ENCODE measurements at regions not wholly inside any gene's neighbourhood (a gene's known extent, or its start where the extent isn't known, plus 50 kb on each side); places are given as distances from the start of the nearest gene placed in this dataset.
"Not testable (repeated sequence)": the region's sequence is repeated elsewhere in the genome, so short reads cannot be mapped to it uniquely, and the experiment has no call there.

DNA sequence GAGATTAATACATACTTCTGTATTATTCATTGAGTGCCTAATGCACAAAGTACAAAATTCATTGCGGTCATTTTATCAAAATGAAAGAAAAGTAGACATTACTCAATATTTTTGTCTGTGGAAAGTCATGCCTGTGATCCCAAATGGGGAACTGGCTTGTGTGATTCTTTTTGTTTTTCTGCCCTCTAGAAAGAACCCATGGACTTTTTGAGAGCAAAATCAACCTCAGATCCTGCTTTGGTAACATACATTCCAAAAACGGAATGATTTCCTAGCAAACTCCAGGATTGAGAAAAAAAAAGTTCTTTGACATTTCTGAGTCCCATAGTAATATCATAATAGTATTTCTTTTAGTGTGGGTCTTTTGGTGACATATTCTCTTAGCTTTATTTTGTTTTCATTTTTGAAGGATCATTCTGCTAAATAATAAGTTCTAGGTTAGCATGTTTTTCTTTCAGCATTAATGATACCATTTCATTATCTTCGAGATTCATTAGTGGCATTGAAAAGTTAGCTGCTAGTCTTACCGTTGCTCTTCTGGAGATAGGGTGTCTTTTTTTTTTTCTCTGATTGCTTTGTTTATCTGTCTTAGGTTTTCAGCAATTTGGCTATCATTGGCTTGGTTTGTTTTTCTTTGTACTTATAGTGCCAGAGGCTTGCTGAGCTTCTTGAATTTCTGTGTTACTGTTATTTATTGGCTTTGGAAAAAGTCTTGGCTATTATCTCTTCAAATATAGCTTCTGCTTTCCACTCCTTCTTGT, 102.4 kb upstream of the CSNK1A1L start:
- peak in 1 of 2 donors; percentile 47 for ATAC-seq
- intact Hi-C loops (cut with DNase I): no loop called here
- DNase-seq: no peak

DNA sequence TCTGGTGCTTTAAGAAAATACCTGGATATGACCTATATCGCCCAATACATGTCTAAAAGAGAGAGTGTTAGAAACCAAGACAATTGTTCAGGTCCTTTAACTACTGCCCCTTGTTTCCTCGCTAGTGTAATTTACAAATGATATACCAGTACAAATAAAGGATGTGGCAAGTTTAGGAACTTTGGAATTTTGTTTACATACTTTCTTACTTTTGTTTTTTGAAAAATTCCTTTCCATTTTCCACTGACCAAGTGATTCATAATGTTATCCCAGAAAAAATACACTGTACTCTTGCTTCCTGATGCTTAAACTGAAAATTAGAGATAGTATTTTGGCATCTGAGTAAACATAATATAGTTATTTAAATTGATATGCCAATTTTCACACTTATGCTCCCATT, 96.8 kb upstream of the CSNK1A1L start:
- intact Hi-C loops (cut with DNase I): no loop called here
- no peak for DNase-seq
- ATAC-seq: no peak

DNA sequence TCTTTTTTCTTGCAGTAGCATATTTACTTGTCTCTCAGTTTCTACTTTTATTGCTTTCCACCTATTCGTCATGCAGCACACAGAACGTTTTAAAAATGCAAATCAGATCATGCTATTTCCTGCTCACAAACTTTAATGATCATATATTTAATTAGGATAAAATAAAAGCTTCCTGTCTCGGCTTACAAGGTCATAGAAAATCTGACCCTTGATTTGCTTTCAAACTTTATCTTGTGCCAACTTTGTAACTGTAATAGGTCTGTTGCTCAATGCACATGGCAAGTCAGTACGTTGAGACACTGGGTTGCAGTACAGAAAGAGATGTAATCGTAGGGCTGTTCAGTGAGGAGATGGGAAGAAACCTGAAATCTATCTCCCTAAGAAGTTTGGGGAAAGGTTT, 95.6 kb upstream of the CSNK1A1L start:
- ATAC-seq (no peak), DNase-seq (no peak)
- intact Hi-C loops (cut with DNase I): no loop called here

DNA sequence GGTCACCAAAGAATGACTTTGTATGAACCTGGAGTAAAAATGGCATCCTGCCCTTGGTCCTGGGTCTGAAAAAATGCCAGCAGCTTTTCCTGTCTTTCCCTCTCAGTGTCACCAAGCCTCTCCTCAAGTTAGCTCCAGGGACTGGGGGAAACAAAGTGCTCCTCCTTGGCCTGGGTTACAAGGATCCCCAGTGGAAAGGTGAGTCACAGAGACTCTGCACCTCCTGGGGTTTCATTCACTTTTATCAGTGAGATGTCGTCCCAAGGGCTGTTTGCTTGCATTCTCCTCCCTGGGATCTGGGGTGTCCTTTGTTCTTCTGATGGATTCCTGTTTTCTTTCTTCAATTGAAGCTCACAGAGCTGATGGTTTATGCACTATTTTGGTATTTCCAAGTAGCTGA, 93.2 kb upstream of the CSNK1A1L start:
- intact Hi-C loops (cut with DNase I): no loop called here
- no peak for DNase-seq
- ATAC-seq: no peak

DNA sequence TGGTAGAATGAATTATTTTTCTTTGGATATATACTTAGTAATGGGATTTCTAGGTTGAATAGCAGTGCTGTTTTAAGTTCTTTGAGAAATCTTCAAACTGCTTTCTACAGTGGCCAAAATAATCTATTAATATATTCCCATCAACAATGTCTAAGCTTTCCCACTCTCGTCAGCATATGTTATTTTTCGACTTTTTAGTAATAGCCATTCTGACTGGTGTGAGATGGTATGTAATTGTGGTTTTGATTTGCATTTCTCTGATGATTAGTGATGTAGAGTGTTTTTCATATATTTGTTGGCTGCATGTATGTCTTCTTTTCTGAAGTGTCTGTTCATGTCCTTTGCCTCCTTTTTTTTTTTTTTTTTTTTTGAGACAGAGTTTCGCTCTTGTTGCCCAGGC, 90.2 kb upstream of the CSNK1A1L start:
- ATAC-seq (no peak), DNase-seq (no peak)
- intact Hi-C loops (cut with DNase I): no loop called here

DNA sequence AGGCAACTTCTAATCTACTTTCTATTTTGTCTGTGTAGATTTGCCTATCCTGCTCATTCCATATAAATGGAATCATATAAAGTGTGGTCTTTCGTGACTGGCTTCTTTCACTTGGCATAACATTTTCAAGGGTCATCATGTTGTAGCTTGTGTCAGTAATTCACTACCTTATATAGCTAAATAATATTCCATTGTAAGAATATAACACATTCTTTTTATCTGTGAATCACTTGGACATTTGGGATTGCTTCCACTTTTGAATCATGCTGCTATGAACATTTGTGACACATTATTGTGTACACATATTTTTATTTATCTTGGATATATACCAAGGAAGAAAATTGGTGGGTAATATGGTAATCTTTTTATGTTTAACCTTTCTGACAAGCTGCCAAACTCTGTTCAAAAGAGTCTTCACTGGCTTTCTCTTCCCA, 89.0 kb upstream of the CSNK1A1L start:
- intact Hi-C loops (cut with DNase I): no loop called here
- DNase-seq: no peak
- no peak for ATAC-seq

DNA sequence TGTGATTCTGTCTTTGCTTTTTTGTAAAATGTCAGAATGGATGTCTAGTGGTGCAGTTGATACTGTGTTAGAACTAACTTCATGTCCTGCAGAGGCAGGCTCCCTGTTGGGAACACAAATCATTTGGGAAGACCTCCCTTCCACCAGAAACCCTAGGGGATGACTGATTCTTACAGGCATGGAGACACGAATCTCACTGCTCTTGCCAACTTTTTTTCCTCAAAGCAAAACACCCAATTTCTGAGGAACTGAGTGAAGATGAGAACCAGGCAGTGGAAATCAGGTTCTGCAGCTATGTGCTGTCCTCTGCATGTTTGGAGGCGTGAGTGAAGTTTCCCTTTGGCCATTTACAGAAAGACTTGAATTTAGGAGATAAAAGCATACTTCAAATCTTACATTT, 87.5 kb upstream of the CSNK1A1L start:
- ATAC-seq (no peak), DNase-seq (no peak)
- intact Hi-C loops (cut with DNase I): no loop called here

DNA sequence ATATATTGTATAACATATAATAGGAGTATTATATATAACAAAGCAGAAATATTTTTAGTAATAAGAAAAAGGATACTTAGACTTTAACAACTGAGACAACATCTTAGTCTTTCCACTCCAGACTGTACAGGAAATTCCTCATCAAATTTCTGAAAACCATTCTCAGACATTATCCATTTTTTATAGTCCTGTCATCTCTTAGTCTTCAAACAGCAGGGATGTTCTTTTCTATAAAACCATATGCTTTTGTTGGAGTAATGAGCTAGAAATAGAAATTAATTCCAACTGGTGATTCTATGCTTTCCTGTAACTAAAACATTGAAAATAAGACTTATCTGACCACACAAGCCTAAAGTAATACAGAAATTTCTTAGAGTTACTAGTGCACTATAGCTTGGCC, 82.2 kb upstream of the CSNK1A1L start:
- ATAC-seq (no peak), DNase-seq (no peak)
- intact Hi-C loops (cut with DNase I): loop anchor here in 1 of 2 donors (10.0 kb wide), 1 partner anchor 53 kb away; no protein-coding TSS in a partner anchor

DNA sequence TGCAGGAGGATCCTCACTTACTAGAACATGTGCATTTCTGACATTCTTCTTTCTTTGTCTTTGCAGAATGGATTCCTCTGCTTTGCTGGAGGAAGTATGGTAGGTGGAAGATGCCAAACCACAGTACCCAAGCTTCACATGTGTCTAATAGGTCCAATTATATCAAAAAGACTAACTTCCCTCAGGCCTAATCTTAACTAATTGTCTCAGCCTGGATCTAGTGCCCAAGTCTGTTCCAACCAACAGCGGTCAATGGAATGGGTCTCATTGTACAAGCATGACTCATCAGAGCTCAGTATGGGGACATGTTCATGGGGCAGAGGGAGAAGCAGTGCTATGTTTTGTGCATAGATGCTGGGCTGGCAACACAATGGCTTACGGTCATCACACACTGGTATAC, 81.6 kb upstream of the CSNK1A1L start:
- ATAC-seq (no peak), DNase-seq (no peak)
- intact Hi-C loops (cut with DNase I): loop anchor here in 1 of 2 donors (10.0 kb wide), 1 partner anchor 52 kb away; no protein-coding TSS in a partner anchor

DNA sequence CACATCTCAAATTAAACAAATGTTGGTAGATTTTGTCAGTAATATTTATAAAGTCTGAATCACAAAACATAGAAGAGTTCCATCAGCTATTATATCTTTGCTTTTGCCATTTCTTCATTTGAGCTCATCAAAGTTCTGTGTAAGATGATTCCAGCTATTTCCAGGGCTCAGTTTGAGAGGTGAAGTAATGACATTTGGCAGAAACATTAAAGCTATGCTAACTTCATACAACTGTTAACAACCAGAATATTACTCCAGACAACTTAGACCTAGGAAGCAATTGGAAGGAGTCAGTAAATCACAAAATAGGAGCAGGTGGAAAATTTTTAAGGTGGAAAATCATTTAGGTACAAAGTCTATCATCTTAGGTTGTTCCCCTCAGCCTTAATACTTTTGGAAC, 76.2 kb upstream of the CSNK1A1L start:
- ATAC-seq (no peak), DNase-seq (no peak)
- intact Hi-C loops (cut with DNase I): loop anchor here in 1 of 2 donors (10.0 kb wide), 1 partner anchor 47 kb away; no protein-coding TSS in a partner anchor

DNA sequence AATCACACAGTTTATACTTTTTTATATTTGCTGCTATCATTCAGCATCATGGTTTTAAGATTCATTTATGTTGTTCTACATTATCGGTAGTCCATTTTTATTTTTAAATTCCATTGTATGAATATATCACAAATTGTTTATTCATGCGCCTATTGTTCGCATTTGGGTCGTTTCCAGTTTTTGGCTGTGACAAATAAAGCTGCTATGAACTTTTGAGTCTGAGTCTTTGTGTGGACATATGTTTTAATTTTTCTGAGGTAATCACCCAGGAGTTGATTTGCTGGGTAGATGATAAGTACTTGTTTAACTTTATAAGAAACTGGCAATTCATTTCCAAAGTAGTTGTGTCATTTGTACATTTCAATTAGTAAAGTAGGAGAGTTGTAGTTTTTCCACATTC, 74.2 kb upstream of the CSNK1A1L start:
- DNase-seq (no peak), ATAC-seq (no peak)
- intact Hi-C loops (cut with DNase I): loop anchor here in 1 of 2 donors (10.0 kb wide), 1 partner anchor 45 kb away; no protein-coding TSS in a partner anchor

DNA sequence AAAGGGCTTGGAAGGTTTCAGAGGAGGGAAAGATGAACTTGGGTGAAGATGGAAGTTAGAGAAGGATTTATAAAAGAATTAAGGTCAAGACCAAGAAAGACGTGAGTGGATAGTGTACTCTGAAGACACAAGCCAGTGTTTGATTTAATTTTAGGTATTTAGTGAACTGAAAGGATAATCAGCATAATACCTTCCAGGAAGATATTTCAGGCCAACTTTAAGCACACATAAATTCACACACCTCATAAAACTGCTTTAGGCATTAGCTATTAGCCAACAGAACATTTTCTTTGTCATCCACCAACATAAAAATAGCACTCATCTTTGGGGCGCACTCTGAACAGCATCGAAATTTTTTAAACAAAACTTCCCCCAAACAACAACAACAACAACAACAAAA, 71.7 kb upstream of the CSNK1A1L start:
- DNase-seq: no peak
- ATAC-seq: no peak
- intact Hi-C loops (cut with DNase I): no loop called here

DNA sequence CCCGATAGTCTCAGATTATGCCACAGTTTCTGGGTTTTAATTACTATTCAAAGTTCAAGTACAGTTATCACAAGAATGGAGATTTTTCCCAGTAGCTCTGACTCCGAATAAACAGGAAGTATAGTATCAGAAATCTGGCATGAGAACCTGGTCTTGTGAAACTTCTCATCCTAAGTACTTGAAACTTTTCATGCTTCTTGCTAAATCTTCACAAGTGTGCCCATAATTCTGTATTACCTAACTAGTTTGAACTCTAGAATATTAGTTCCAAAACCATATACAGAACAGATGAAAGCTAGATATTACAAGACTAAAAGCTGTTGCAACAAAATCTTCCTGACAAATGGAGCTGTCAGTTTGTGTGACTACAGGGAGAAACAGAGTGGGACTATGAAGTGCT, 70.5 kb upstream of the CSNK1A1L start:
- ATAC-seq (peak; percentile 65 to 85), DNase-seq (no peak)
- intact Hi-C loops (cut with DNase I): no loop called here

DNA sequence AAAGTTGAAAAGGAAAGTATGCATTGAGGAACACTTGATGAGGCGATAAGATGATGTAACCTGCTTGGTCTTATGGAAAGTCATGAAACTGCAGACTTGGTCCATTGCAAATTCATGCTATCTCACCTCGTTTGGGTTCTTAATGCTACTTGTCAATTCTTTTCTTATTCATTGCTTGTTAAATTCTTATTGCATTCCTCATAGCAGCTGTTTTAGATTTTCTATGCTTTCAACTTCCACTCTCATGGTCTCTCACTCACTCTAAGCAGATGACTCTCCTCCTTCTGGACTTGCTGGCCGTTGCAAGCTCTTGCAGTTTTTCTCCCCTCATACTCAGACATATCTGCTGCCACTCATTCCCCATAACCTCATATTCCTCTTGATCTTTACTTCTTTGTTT, 67.8 kb upstream of the CSNK1A1L start:
- intact Hi-C loops (cut with DNase I): no loop called here
- ATAC-seq: peak in 1 of 2 donors; percentile 41
- DNase-seq: no peak

DNA sequence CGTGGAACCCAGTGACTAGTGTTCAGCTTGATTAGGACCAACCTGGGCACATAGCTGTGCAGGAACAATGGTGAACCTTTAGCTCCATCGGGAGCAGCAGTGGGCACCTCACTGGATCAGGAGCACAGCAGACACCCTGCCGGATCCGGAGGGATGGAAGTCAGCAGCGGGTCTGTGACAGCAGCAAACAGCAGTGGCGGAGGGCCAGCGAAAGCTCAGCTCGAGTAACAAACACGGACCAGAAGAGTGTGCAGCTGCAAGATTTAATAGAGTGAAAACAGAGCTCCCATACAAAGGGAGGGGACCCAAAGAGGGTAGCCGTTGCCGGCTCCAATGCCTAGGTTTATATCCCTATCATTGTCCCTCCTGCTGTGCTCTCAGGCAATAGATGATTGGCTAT, 66.8 kb upstream of the CSNK1A1L start:
- ATAC-seq; intact Hi-C loops (cut with DNase I); DNase-seq: not testable (repeated sequence)

DNA sequence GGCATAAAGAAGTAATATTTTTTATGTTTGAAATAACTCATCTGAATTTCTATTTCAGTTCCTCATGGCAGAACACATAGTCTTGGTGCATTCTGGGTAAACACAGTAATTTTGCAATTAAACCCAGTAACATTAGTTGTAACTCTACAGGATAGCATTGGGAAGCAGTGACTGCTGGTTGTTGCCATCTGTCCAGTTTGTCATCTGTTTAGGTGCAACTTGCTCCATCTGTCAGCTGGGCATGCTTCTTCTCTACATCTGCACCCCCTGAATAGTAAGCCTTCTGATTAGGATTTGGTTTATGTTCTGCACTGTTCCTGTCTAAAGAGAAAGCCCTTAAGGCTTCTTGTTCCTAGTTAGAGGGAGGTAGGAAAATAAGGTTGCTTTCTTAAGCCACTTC, 63.5 kb upstream of the CSNK1A1L start:
- intact Hi-C loops (cut with DNase I): no loop called here
- no peak for DNase-seq
- ATAC-seq: no peak

DNA sequence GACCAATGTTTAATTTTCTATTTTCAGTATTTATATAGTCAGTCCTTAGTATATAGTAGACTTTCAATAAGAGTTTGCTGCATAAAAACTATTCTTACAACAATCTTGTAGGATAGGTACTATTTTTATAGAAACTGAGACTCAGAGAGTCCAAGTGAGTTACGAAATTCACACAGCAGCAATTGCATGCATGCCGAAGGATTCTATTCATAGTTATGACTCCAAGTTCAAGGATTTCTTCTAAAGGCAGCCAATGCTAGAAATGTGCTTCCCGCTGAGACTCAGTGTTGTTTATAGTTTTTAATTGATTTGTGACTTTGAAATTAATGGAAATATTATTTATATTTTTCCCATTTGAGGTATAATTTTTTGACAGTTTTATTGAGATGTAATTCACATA, 62.7 kb upstream of the CSNK1A1L start:
- DNase-seq (no peak), ATAC-seq (no peak)
- intact Hi-C loops (cut with DNase I): no loop called here

DNA sequence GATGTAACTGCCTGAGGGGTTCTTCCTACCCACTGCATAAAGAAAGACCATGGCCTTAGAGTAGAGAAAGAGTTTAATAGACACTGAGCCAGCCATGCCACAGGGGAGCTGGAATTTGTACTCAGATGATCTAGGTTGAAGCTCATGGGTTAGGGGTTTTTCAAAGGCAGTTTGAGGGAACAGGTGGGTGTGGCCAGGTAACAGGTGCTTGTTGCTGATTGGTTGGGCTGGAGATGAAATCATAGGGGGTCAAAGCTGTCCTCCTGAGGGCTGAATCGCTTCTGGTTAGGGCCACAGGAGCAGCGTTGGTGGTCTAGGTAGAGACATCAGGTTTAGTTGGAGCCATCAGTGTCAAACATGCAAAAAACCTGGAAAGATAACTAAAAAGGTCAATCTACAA, 59.2 kb upstream of the CSNK1A1L start:
- ATAC-seq (no peak), DNase-seq (no peak)
- intact Hi-C loops (cut with DNase I): no loop called here

DNA sequence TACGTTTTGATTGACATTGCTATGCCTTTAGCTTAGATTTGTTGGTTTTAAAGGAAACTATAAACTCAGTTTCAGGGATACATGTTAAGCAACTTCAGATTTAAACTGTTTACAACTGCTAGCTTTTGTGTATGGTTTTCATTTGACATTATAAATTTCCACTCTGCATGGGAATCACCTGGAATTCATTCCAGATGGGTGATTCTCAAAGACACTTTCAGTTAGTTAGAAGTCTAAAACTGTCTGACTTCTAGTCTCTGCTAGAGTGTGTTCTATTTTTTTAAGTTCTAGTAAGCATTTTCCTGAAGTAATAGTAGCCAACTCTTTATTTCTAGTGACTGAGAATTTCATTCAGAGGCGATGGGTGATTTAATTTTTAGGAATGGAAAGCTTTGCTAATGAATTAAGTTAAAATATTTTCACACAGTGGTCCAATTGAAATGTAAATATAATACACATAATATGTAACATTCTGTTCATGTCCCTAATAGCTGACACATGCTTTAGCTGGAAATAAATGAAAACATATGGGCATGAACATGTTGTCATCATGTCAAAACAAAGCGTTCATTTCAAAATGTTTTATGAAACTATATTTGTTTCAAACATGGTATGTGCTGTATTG, 58.3 kb upstream of the CSNK1A1L start:
- DNase-seq (no peak), ATAC-seq (no peak)
- intact Hi-C loops (cut with DNase I): no loop called here

DNA sequence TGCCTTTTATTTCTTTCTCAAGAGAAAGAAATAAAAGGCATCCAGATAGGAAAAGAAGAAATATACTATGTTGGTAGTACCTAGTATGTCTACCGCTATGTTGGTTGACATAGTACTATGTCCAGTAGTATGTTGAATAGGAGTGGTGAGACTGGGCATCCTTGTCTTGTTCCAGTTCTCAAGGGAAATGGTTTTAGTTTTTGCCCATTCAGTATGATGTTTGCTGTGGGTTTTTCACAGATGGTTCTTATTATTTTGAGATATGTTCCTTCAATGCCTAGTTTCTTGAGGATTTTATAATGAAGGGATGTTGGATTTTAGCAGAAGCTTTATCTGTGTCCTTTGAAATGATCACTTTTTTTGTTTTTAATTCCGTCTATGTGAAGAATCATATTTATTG, 53.0 kb upstream of the CSNK1A1L start:
- intact Hi-C loops (cut with DNase I): no loop called here
- no peak for ATAC-seq
- no peak for DNase-seq

DNA sequence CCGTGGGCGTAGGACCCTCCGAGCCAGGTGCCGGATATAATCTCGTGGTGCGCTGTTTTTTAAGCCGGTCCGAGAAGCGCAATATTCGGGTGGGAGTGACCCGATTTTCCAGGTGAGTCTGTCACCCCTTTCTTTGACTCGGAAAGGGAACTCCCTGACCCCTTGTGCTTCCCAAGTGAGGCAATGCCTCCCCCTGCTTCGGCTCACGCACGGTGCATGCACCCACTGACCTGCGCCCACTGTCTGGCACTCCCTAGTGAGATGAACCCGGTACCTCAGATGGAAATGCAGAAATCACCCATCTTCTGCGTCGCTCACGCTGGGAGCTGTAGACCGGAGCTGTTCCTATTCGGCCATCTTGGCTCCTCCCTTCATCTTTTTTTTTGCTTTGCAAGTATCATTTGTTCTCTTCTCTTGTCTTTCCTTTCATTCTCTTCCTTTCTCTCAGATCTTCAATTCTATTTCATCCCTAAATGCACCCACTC, 50.2 kb upstream of the CSNK1A1L start:
- ATAC-seq; intact Hi-C loops (cut with DNase I); DNase-seq: not testable (repeated sequence)

All from left cardiac atrium (tissue), 4 donors.